ENCODE measurements at regions not wholly inside any gene's neighbourhood (a gene's known extent, or its start where the extent isn't known, plus 50 kb on each side); places are given as distances from the start of the nearest gene placed in this dataset.
A peak's percentile ranks its signal among the peaks of the same experiment; 100 is the strongest.

DNA sequence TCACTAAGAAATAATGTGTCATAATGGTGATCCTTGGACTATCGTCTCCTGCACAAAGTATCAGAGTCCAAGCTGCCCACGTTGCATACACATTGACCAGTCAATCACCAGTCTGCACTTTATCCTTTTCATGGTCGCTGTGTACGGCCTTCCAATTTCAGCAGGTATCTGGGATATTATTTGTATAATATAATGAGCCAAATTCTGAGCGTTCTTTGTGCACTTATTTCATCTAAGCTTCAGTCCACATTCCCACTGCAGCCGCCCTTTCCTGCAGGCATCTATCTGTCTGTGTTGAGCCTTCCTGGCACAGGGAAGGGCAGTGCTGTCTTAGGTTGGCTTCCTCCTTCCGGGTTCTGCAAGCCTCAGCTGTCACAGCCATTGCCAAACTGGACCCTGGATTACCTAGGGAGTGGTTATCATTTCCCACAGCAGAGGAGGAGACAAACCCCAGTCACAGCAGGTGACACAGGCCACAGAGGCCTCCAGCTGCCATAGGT is 174.3 kb downstream of the TTLL2 start:
- Mint-ChIP-seq H3K9me3 (no peaks in the 10 kb centered on the region), H3K27ac (no peak overlapping the region), H3K4me3 (no peak overlapping the region), H3K4me1 (ENCODE audit: unreplicated experiment) (peaks cover 8% of the 10 kb centered on the region), H3K27me3 (peaks cover 15% of the 10 kb centered on the region), H3K36me3 (no peaks in the 10 kb centered on the region)
- DNase-seq (ENCODE audit: extremely low spot score, unreplicated experiment): no peak
- TF ChIP-seq, protein P1, sequence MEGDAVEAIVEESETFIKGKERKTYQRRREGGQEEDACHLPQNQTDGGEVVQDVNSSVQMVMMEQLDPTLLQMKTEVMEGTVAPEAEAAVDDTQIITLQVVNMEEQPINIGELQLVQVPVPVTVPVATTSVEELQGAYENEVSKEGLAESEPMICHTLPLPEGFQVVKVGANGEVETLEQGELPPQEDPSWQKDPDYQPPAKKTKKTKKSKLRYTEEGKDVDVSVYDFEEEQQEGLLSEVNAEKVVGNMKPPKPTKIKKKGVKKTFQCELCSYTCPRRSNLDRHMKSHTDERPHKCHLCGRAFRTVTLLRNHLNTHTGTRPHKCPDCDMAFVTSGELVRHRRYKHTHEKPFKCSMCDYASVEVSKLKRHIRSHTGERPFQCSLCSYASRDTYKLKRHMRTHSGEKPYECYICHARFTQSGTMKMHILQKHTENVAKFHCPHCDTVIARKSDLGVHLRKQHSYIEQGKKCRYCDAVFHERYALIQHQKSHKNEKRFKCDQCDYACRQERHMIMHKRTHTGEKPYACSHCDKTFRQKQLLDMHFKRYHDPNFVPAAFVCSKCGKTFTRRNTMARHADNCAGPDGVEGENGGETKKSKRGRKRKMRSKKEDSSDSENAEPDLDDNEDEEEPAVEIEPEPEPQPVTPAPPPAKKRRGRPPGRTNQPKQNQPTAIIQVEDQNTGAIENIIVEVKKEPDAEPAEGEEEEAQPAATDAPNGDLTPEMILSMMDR (conservative IDR thresholded peaks at IDR 0.05): no peak

DNA sequence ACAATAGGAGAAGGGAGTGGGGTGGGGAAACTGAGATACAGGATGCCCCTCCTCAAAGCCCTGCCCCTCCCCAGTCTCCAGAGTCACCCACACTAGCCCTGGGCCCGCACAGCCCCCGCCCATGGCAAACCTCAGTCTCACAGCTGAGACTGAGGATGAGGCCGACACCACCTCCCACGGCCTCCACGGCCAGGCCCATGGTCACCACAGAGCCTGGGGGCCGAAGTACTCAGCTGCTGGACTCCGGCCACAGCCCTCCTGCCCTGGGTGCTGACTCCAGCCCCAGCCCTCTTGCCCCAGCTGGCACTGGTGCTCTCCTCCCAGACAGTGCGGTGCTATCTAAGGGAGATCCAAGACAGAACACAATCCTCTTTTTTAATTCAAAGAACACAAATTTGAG is 176.1 kb downstream of the TTLL2 start:
- Mint-ChIP-seq H3K4me1 (ENCODE audit: unreplicated experiment) (peaks cover 6% of the 10 kb centered on the region), H3K4me3 (no peak overlapping the region), H3K27me3 (peaks cover 19% of the 10 kb centered on the region), H3K9me3 (no peaks in the 10 kb centered on the region), H3K36me3 (no peaks in the 10 kb centered on the region), H3K27ac (no peak overlapping the region)
- TF ChIP-seq, protein P1 (conservative IDR thresholded peaks at IDR 0.05): no peak
- DNase-seq (ENCODE audit: extremely low spot score, unreplicated experiment): no peak

DNA sequence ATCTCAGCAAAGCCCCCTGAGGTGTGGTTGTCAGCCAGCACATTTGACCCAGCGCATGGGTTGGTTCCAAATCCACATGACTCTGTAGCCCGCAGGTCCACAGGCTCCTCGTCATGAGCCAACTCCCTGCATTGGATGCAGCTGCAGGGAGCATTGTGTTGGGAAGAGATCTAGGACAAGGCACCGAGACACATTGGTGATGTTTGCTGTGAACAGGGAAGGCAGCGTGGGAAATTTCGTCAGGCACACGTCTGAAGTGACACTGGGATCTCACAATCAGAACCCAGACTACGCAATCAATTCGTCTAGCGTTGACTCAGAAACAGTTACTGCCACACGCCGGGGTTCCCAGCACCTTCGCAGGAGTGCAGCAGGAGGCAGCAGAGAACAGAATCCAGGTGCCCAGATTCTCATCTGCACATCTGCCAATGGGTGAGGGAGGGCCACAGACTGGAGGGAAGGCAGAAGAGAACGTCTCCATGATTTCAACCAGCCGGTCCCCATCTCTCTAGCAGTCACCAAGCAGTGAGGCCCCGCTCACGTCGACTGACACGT is 177.0 kb downstream of the TTLL2 start:
- no peak overlapping the region for H3K27ac Mint-ChIP-seq
- H3K36me3 Mint-ChIP-seq: no peaks in the 10 kb centered on the region
- no peaks in the 10 kb centered on the region for H3K4me1 Mint-ChIP-seq (ENCODE audit: unreplicated experiment)
- H3K9me3 Mint-ChIP-seq: no peaks in the 10 kb centered on the region
- DNase-seq (ENCODE audit: extremely low spot score, unreplicated experiment): no peak
- peaks cover 19% of the 10 kb centered on the region for H3K27me3 Mint-ChIP-seq
- no peak overlapping the region for H3K4me3 Mint-ChIP-seq
- TF ChIP-seq, protein P1 (conservative IDR thresholded peaks at IDR 0.05): peak; percentile 48

DNA sequence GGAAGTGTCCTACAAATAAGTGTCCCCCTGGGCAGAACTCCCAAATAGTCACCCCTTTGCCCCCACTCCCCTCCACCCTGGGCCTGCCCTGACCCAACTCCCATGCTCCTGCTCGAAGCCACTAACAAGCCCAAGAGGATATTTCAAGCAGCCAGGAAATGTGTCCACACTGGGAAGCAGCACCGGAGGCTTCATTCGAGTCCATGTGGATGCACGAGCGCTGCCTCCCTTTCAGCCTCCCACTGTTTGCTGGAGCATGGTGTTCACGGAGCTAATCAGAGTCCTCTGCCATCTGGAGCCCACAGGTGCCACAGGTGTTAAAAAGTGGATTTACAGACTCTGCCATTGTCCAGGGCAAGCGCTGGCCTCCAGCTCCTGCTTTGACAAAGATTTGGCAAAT is 177.6 kb downstream of the TTLL2 start:
- TF ChIP-seq, protein P1 (conservative IDR thresholded peaks at IDR 0.05): no peak
- DNase-seq (ENCODE audit: extremely low spot score, unreplicated experiment): no peak
- H3K4me3 Mint-ChIP-seq: no peak overlapping the region
- H3K36me3 Mint-ChIP-seq: no peaks in the 10 kb centered on the region
- no peaks in the 10 kb centered on the region for H3K9me3 Mint-ChIP-seq
- no peak overlapping the region for H3K27ac Mint-ChIP-seq
- H3K4me1 Mint-ChIP-seq (ENCODE audit: unreplicated experiment): no peaks in the 10 kb centered on the region
- H3K27me3 Mint-ChIP-seq: peaks cover 19% of the 10 kb centered on the region

DNA sequence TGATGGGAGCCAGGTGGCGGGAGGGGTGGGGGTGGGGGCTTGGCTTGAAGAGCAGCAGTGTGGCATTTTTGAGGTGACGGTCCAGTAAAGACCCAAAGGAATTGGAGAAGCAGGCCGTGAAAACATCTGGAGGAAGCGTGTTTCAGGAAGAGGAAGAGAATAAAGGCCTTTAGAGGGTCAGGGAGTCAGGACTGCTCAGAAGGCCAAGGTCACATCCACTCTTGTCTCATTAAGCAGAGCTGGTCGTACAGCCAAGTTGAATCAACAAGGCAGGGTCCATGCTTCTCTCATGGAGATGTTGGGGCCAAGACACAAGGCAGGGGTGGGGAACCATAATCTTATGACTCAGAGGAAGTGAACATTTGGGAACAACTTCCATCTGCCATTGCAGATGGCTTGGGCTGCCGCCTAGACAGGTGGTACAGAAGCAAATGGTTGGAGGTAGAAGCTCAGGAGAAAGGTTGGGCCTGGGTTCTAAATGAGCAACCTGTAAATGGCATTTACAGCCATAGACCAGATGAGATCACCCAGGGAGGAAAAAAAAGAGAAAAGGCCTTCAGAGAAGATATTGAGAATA is 179.6 kb downstream of the TTLL2 start:
- no peak for DNase-seq (ENCODE audit: extremely low spot score, unreplicated experiment)
- Mint-ChIP-seq H3K4me3 (no peak overlapping the region), H3K9me3 (no peaks in the 10 kb centered on the region), H3K27me3 (peaks cover 19% of the 10 kb centered on the region), H3K36me3 (no peaks in the 10 kb centered on the region), H3K4me1 (ENCODE audit: unreplicated experiment) (no peaks in the 10 kb centered on the region), H3K27ac (no peak overlapping the region)
- TF ChIP-seq, protein P1 (conservative IDR thresholded peaks at IDR 0.05): no peak
